Uterus (tissue), 2 donors: ENCODE measurements at regions not wholly inside any gene's neighbourhood (a gene's known extent, or its start where the extent isn't known, plus 50 kb on each side); places are given as distances from the start of the nearest gene placed in this dataset.

Experiments used
- CTCF ChIP-seq, 4 experiments: fragments of 200-600 bp in 2 of 4; fragments of 450-650 bp in 2 of 4; sonication (generic) in 2 of 4; IDR thresholded peaks; one replicate each; pipeline ENCODE4 v1.5.1; 2016 to 2019; ENCODE audit warnings: antibody characterized with exemption in 4 of 4, mild to moderate bottlenecking in 2 of 4, moderate library complexity in 1 of 4
- POLR2A ChIP-seq, 2 donors: fragments of 450-650 bp; IDR thresholded peaks; one replicate each; pipeline ENCODE4 v1.6.1; 2016; ENCODE audit warnings: antibody characterized with exemption in 2 of 2, mild to moderate bottlenecking in 1 of 2, moderate library complexity in 1 of 2

GRCh38 chr7:3244241-3244814 is 56.7 kb upstream of the SDK1 start:
- no peak for TF ChIP-seq CTCF (IDR thresholded peaks at IDR 0.05)
- TF ChIP-seq POLR2A (IDR thresholded peaks at IDR 0.05): no peak
